ENCODE measurements at regions not wholly inside any gene's neighbourhood (a gene's known extent, or its start where the extent isn't known, plus 50 kb on each side); places are given as distances from the start of the nearest gene placed in this dataset.

- no TSS peak for BruUV-seq (replicated peaks)
- no peak overlapping the region for H3K27ac Mint-ChIP-seq (ENCODE audit: low read depth, unreplicated experiment)
- DNase-seq (ENCODE audit: unreplicated experiment) = no peak
- TF ChIP-seq CTCF (IDR thresholded peaks at IDR 0.05; ENCODE audit: unreplicated experiment) = no peak
- H3K9me3 Mint-ChIP-seq (ENCODE audit: unreplicated experiment) = no peaks in the 10 kb centered on the region
- H3K27me3 Mint-ChIP-seq (ENCODE audit: insufficient read depth, unreplicated experiment) = no peaks in the 10 kb centered on the region
- H3K4me3 Mint-ChIP-seq (ENCODE audit: unreplicated experiment) = no peak overlapping the region
- H3K36me3 Mint-ChIP-seq (ENCODE audit: insufficient read depth, unreplicated experiment) = no peaks in the 10 kb centered on the region
- H3K4me1 Mint-ChIP-seq (ENCODE audit: insufficient read depth, unreplicated experiment) = peaks cover 7% of the 10 kb centered on the region
- intact Hi-C loops (cut with micrococcal nuclease) = no loop called here
- ChIA-PET POLR2A (interaction anchor here (1.1 kb wide), 1 partner anchor 112 kb away, joined by 3 read pairs; no protein-coding TSS in a partner anchor), CTCF (interaction anchor here (0.5 to 1.2 kb wide), 3 partner anchors 25 to 470 kb away, joined by 3 to 4 read pairs (median 3); no protein-coding TSS in a partner anchor)
Measured at GRCh38 chr15:58357529-58358476, 74.0 kb upstream of the LIPC start.

- H3K27ac Mint-ChIP-seq (ENCODE audit: low read depth, unreplicated experiment) = no peak overlapping the region
- BruUV-seq (replicated peaks) = no TSS peak
- intact Hi-C loops (cut with micrococcal nuclease) = no loop called here
Measured at GRCh38 chr15:58360421-58361090, 71.2 kb upstream of the LIPC start.

GRCh38 chr15:58361273-58361759 lies 70.5 kb upstream of the LIPC start:
- H3K27ac Mint-ChIP-seq (ENCODE audit: low read depth, unreplicated experiment) = no peak overlapping the region
- ChIA-PET POLR2A (interaction anchor here (0.7 to 1.0 kb wide), 2 partner anchors 377 to 1666 kb away, joined by 3 to 4 read pairs; no protein-coding TSS in a partner anchor), CTCF (interaction anchor here (0.6 to 1.0 kb wide), 3 partner anchors 11 to 1740 kb away, joined by 3 to 4 read pairs (median 3); no protein-coding TSS in a partner anchor)
- no peak for TF ChIP-seq CTCF (IDR thresholded peaks at IDR 0.05; ENCODE audit: unreplicated experiment)
- intact Hi-C loops (cut with micrococcal nuclease) = no loop called here
- H3K36me3 Mint-ChIP-seq (ENCODE audit: insufficient read depth, unreplicated experiment) = no peaks in the 10 kb centered on the region
- peaks cover 7% of the 10 kb centered on the region for H3K4me1 Mint-ChIP-seq (ENCODE audit: insufficient read depth, unreplicated experiment)
- no TSS peak for BruUV-seq (replicated peaks)
- H3K9me3 Mint-ChIP-seq (ENCODE audit: unreplicated experiment) = no peaks in the 10 kb centered on the region
- peak; percentile 76 for DNase-seq (ENCODE audit: unreplicated experiment)
- no peak overlapping the region for H3K4me3 Mint-ChIP-seq (ENCODE audit: unreplicated experiment)
- H3K27me3 Mint-ChIP-seq (ENCODE audit: insufficient read depth, unreplicated experiment) = no peaks in the 10 kb centered on the region

More at GRCh38 chr15:58360421-58361090, 71.2 kb upstream of the LIPC start:
- ChIA-PET CTCF (interaction anchor here (0.7 kb wide), 1 partner anchor 1739 kb away, joined by 3 read pairs; no protein-coding TSS in a partner anchor), POLR2A (interaction anchor here (0.7 to 1.0 kb wide), 4 partner anchors 11 to 1667 kb away, joined by 3 to 4 read pairs (median 3); no protein-coding TSS in a partner anchor)
- DNase-seq (ENCODE audit: unreplicated experiment) = no peak
- no peaks in the 10 kb centered on the region for H3K9me3 Mint-ChIP-seq (ENCODE audit: unreplicated experiment)
- no peak for TF ChIP-seq CTCF (IDR thresholded peaks at IDR 0.05; ENCODE audit: unreplicated experiment)
- H3K27me3 Mint-ChIP-seq (ENCODE audit: insufficient read depth, unreplicated experiment) = no peaks in the 10 kb centered on the region
- peaks cover 7% of the 10 kb centered on the region for H3K4me1 Mint-ChIP-seq (ENCODE audit: insufficient read depth, unreplicated experiment)
- no peak overlapping the region for H3K4me3 Mint-ChIP-seq (ENCODE audit: unreplicated experiment)
- no peaks in the 10 kb centered on the region for H3K36me3 Mint-ChIP-seq (ENCODE audit: insufficient read depth, unreplicated experiment)
